GM12892 (cell line): ENCODE measurements at regions not wholly inside any gene's neighbourhood (a gene's known extent, or its start where the extent isn't known, plus 50 kb on each side); places are given as distances from the start of the nearest gene placed in this dataset.

ENCODE experiments used
- POLR2A ChIP-seq: IDR thresholded peaks from 2 replicates; pipeline ENCODE4 v1.6.1; 2011; ENCODE audit warnings: low read depth, low read length, control low read depth
- POLR2AphosphoS5 ChIP-seq: IDR thresholded peaks from 2 replicates; pipeline ENCODE4 v1.6.1; 2011; ENCODE audit warnings: low read depth, low read length, control low read depth
- TAF1 ChIP-seq: IDR thresholded peaks from 2 replicates; pipeline ENCODE4 v1.6.1; 2011; ENCODE audit warnings: low read depth, mild to moderate bottlenecking, control low read depth, low read length, borderline replicate concordance

GRCh38 chr11:70796648-70797227 lies 398.4 kb downstream of the CTTN start:
- TF ChIP-seq POLR2A (no peak), POLR2AphosphoS5 (no peak), TAF1 (no peak)
